HG03097 (cell line): ENCODE measurements at regions not wholly inside any gene's neighbourhood (a gene's known extent, or its start where the extent isn't known, plus 50 kb on each side); places are given as distances from the start of the nearest gene placed in this dataset.
"Not testable (repeated sequence)": the region's sequence is repeated elsewhere in the genome, so short reads cannot be mapped to it uniquely, and the experiment has no call there.

Experiments
- ATAC-seq: cut with Tn5 transposase; IDR thresholded peaks from one replicate; pipeline ENCODE4 v1.9.1; 2021; ENCODE audit not compliant: unreplicated experiment, low FRiP score

DNA sequence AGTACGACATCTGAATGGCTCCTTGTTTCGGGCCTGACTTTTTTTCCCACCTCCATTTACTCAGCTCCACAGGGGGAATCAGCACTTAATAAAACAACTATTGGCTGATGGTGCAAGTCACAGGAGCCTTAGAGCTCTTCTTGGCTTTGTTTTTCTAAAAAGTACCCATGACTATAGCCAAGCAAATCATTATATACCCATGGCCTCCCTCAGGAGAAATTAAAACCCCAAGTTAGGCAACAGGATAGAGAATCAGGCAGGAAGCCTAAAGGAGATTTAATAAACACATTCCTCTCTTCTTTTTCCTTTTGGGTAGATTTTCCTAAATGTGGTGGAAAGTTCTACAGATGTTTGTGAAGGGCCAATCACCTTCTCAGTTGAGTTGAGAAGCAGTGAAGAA is 91.9 kb upstream of the RBPJ start:
- no peak for ATAC-seq

DNA sequence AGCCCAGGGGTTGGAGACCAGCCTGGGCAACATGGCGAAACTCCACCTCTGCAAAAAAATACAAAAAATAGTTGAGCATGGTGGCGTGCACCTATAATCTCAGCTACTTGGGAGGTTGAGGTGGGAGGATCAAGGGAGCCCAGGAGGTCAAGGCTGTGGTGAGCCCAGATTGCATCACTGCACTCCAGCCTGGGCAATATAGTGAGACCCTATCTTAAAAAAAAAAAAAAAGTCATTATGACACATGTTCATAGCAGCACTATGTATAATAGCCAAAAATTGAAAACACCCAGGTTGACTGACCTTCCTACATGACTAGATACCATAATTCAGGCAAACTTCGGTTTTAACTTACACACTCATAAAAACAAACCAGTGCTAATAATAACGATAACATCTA is 90.8 kb upstream of the RBPJ start:
- no peak for ATAC-seq

GRCh38 chr4:26233350-26233749 is 87.5 kb upstream of the RBPJ start:
- no peak for ATAC-seq

DNA sequence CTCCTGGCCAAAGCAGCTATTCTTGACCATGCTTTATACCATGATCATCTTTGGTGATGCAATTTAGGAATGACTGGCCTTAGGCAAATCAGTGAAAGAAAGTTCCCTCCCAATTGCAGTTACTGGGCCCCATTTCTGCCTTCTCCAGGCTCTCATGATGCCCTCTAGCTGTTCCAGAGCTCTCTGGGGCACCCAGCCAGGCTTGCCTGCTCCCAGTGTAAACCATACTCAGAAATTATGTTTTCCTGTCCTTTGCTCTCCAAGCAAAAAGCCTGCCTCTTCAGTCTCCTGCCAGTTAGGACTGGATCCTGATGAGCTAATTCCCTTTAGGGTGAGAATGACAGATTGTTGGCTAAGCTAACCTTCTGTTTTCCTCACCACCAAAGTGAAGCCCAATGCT is 85.3 kb upstream of the RBPJ start:
- ATAC-seq: no peak

DNA sequence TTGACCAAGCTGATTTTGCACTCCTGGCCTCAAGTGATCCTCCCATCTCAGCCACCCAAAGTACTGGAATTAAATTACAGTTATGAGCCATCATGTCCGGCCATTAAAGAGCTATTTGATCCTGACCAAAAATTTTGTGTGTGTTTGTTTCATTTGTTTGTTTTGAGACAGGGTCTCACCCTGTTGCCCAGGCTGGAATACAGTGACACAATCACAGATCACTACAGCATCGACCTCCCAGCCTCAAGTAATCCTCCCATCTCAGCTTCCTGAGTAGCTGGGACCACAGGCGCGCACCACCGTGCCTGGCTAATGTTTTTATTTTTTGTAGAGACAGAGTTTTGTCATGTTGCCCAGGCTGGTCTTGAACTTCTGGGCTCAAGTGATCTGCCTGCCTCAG is 82.9 kb upstream of the RBPJ start:
- no peak for ATAC-seq

- ATAC-seq: no peak
Measured at GRCh38 chr4:26238426-26238777, 82.4 kb upstream of the RBPJ start.

DNA sequence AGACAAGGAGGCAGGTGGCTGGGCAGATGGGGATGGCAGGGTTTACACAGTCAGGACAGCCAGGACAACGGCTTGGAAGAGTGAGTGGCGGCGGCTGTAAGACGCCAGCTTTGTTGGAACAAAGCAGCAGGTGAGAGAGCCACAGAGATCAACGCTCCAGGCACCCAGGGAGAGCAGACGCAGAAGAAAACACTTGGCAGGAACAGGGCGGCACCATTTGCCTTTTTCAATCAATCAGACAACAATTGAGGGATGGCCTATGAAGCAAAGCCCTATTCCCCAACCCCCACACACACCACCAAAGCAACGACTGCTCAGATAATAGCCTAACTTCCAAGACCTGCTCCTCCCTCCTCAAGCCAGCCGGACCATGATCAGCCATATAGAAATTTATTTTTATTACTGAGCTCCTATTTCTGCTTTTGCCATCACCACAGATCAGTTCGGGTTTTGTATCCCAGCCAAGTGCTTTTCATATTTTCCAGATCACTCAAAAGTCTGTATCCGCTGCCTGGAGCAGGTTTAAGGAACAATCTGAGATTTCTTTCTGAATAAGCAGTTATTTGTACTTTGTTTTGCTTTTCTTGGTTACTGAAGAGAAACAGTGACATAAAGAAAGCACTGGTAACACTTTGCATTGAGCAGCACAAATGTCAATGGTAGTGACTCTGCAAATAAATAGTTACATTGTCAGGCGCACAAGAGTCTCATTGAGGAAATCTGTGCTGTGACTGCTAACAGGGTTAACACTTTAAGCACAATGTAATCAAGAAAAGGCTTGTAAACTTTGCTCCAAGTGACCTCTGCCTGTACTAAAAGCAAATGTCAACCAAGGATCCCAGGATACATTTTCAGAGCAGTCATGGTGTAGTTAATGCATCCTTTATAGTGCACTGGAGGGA is 81.8 kb upstream of the RBPJ start:
- no peak for ATAC-seq

DNA sequence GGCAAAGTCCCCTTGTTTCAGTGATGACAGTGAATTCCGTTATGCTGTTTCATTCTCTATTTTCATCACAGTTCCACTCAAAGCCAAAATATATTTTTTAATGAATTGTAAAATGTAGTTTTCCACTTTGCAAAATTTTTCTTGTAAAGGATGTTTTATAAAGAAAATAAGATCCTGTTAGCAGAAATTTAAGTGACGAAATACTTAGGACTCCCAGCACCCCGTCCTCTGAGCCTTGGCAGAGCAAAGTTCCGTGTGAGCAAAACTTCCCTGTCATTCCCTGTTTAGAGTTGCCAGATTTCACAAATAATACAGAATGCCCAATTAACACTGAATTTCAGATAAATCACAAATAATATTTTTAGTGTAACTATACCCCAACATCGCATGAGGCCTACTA is 81.0 kb upstream of the RBPJ start:
- ATAC-seq: no peak

DNA sequence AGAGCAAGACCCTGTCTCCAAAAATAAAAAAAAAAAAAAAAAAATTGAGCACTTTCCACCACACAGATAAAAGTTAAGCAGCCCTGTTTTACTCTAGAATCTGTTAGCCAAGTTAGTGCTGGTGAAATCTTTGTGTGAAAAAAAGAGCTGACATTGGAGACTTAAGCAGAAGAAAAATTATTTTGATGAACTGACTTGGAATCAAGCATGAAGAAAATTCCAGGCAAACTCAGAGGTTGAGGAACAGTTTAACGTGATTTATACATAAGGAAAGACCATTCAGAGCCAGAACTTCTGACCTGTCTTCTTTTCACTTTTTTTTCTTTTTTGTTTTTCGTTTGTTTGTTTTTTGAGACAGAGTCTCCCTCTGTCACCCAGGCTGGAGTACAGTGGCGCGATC is 79.6 kb upstream of the RBPJ start:
- ATAC-seq: no peak

DNA sequence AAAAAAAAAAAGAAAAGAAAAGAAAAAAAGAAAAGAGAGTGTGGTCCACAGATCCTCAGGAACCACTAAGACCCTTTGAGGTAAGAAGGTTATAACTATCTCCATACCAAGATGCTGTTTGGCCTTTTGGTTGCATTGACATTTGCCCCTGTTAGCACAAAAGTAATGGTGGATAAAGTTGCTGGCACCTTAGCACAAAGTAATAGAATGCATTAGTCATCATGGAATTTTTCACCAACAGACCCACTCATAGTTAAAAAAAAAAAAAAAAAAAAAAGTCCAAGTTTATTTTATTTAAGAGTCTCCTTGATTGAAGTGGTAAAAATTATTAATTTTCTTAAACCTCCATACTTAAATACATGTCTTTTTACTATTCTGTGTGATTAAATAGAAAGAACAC is 78.4 kb upstream of the RBPJ start:
- no peak for ATAC-seq

DNA sequence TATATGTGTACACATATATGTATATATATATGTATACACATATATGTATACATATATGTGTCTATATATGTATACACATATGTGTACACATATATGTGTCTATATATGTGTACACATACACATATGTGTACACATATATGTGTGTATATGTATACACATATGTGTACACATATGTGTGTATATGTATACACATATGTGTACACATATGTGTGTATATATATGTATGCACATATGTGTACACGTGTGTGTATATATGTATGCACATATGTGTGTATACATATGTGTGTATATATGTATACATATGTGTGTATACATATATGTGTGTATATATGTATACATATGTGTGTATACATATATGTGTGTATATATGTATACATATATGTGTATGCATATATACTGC is 76.7 kb upstream of the RBPJ start:
- ATAC-seq: not testable (repeated sequence)

GRCh38 chr4:26248647-26249046 is 72.2 kb upstream of the RBPJ start:
- no peak for ATAC-seq

DNA sequence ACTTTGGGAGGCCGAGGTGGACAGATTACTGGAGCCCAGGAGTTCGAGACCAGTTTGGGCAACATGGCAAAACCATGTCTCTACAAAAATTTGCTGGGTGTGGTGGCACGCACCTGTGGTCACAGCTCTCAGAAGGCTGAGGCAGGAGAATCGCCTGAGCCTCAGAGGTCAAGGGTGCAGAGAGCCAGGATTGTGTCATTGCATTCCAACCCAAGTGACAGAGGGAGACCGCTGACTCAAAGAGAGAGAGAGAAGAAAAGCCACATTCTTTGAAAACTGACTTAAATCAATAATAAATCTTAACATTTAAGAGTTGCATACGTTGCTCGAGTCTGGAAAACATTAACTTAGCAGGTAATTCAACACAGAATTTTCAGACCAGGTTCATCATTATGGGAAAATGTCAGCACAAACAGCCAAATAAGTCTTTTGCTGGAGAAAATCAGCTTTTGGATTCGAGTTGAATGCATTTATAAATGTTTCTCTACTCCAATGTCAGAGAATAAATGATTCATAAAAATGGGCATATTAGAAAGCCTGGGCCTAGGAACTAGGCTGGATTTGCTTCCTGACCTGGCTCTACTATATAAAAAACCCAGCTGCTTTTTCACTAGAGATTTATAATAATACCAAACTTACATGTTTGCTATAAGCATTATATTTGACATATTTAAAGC is 68.3 kb upstream of the RBPJ start:
- ATAC-seq: peak; percentile 89

GRCh38 chr4:26253968-26254367 is 66.8 kb upstream of the RBPJ start:
- no peak for ATAC-seq

DNA sequence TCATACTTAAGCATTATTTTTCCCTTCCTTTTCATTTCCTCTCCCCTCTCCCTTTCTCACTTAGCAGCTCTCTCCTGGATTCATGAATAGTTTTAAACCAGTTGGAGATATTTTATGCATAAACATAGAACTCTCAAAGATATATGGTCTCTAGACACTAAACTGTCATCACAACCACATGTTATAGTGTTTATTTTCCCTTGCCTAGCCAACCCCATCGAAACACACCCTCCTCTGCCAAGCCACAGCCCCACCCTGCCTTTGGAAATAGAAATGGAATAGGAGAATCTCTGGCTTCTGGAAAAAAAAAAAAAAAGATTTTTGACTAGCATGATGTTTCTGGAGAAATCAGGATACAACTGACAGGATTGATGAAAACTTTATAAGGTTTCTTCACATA is 64.8 kb upstream of the RBPJ start:
- ATAC-seq: no peak

- not testable (repeated sequence) for ATAC-seq
Measured at GRCh38 chr4:26257444-26257843, 63.4 kb upstream of the RBPJ start.

DNA sequence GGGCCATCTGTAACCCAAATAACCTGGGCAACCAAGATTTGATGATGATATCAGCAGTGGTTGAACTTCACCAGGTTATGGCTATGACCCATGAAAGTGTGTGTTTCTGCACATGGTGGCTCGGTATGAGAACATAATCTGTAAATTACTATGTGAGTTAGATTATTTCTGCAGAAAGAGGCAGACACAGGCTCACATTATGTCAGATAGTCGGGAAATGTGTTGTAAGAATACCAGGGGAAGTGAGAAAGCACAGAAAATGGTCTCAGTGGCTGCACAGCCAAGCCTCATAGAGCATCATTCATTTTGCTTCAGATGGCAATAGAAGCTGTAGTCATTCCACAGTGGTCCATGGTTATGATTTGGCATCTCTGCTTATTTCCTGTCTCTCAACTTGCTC is 63.0 kb upstream of the RBPJ start:
- no peak for ATAC-seq

GRCh38 chr4:26260571-26260970 is 60.2 kb upstream of the RBPJ start:
- ATAC-seq: no peak

DNA sequence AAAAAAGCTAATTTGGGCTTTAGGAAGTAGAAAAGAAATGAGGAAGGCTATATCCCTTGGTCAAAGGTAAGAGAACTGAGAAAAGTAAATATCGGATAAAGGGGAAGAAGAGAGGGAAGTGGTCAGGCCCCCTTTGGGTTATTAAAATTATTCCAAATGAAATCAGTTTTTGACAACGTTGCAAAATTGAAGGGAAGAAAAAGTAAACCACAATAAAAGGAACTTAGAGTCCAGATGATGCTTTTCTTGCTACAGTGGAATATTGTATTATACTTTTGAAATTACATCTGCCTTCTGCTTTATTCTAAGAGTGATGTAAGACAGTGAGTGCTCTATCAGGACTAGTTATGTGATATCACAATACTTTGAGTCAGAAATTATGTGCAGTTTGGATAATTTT is 59.4 kb upstream of the RBPJ start:
- no peak for ATAC-seq

GRCh38 chr4:26263165-26263564 is 57.6 kb upstream of the RBPJ start:
- no peak for ATAC-seq

GRCh38 chr4:26264109-26264508 is 56.7 kb upstream of the RBPJ start:
- no peak for ATAC-seq

GRCh38 chr4:26267087-26267486 is 53.7 kb upstream of the RBPJ start:
- no peak for ATAC-seq
